HTR-8/SVneo (cell line): ENCODE measurements at regions not wholly inside any gene's neighbourhood (a gene's known extent, or its start where the extent isn't known, plus 50 kb on each side); places are given as distances from the start of the nearest gene placed in this dataset.

ENCODE experiments used
- DNase-seq: peaks from one replicate; pipeline ENCODE4 v3.0.0; 2011; ENCODE audit warnings: low spot score, mixed read lengths; ENCODE audit not compliant: insufficient read length
- FAIRE-seq: peaks from 2 replicates; lab custom pipeline; 2011; peaks lifted over from hg19 to GRCh38; lab: Jason Lieb, UNC

- FAIRE-seq, result no peak
- no peak for DNase-seq
Observed at GRCh38 chr3:87367736-87368135, 91.4 kb upstream of the POU1F1 start.

GRCh38 chr3:87363721-87364120 lies 87.3 kb upstream of the POU1F1 start:
- DNase-seq (no peak), FAIRE-seq (no peak)

DNA sequence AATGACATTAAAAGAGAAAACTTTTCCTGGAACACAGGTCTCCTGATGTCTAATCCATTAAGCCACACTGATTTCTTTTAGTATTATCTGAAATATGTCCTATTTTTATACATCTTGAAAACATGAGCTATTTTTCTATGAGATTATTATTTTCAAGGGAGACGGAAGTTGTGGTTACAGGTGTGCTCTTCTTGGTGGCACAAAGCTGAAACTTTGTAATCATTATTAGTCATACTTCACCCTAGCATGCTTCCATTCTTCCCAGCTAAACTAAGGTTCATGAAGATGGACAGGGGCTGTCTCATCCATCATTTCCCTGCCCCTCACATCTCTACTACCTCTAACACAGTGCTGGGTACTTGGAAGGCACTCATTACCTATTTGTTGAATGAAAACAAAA lies 85.6 kb upstream of the POU1F1 start:
- FAIRE-seq (no peak), DNase-seq (no peak)

- no peak for DNase-seq
Observed at GRCh38 chr3:87361271-87361670, 84.9 kb upstream of the POU1F1 start.

GRCh38 chr3:87359826-87360225 lies 83.4 kb upstream of the POU1F1 start:
- FAIRE-seq (no peak), DNase-seq (no peak)

More at GRCh38 chr3:87361271-87361670, 84.9 kb upstream of the POU1F1 start:
- no peak for FAIRE-seq

- no peak for FAIRE-seq
- no peak for DNase-seq
Observed at GRCh38 chr3:87359025-87359424, 82.6 kb upstream of the POU1F1 start.

DNA sequence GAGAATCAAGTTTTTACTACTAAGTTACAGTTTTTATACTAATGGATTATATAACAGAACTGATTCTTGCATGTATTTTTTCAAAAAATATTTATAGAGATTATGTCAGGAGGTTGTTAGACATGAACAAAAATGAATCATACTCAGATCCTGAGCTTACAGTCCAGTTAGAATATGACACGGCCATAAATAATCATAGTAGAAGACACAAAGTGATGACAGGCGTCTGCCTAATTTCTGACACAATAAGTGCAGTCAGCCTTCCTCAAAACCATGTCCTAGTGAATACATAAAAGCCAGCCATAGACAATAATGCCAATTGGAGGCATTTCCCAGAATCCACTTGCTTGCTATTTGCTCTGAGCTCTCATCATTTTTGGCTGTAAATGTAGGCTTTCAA lies 81.7 kb upstream of the POU1F1 start:
- DNase-seq, result no peak
- no peak for FAIRE-seq

GRCh38 chr3:87354398-87354797 lies 78.0 kb upstream of the POU1F1 start:
- FAIRE-seq (no peak), DNase-seq (no peak)

DNA sequence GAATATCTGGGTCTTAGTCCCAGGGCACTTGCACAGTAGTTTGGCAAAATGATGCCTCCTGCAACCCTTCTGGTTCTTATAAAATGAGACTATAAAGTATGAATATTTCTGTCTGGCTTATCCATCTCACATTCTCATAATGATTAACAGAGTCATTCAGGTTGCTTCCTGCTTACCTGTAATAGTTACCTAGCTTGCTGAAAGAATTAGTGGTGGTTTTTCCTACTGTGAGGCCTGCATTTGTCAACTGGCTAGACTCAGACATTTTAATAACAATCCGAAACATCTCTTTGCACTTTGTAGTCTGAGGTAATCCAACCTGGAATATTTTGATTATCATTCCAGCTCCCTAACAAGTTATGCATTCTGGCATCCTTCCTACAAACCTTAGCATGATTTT lies 75.6 kb upstream of the POU1F1 start:
- no peak for DNase-seq
- FAIRE-seq, result no peak

DNA sequence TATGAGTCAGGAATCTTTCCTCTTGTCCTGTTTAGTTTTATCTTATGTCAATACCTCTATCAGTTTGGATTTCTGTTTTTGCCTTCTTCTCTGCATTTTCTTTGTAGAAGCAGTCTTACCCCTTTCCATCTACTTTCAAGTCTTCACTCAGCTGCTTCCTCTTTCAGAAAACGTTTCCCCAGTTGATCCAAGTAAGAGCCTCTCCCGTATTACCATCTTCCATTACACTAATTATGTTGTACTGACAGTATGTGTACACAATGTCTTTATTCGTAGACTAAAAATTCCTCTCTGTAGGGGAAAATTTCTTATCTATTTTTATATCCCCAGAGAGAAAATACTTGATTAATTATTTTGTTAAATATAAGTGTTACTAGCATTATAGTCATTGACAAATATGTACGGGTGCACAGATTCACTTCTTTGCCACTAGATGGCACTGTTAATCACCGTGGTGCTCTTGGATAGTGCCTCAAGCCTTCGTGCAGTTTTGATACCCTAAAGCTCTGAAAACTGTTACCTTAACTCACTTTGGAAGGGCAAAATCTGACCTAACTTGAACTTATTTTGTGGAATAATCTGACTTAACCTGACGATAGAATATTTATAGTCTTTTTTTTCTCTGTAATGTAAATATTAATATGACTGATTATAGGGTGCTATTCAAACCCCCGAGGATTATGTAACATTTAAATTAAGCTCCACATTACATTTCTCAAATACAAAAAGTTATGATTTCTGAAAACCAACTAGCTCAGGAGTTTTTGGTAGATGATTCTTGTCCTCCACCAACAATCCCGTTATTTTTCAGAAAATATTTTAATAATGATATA lies 74.2 kb upstream of the POU1F1 start:
- FAIRE-seq, result no peak
- DNase-seq, result peak; percentile 39

DNA sequence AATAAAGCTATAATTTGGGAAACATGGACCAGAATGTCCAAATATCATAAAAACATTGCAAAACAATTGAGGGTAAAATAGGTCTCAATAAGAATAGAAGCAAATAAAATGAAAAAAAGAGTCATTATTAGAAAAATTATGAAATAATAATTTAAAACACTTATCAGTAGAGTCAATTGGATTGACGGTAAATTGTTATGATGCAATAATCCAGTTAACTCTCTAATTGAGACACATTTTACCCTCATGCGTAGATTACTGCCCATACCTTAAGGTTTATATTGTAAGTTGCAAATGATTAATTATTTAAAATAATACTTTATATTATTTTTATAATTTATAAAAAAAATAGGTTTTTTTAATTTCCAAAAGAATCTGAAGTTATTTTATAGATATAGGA lies 73.4 kb upstream of the POU1F1 start:
- DNase-seq (no peak), FAIRE-seq (no peak)

DNA sequence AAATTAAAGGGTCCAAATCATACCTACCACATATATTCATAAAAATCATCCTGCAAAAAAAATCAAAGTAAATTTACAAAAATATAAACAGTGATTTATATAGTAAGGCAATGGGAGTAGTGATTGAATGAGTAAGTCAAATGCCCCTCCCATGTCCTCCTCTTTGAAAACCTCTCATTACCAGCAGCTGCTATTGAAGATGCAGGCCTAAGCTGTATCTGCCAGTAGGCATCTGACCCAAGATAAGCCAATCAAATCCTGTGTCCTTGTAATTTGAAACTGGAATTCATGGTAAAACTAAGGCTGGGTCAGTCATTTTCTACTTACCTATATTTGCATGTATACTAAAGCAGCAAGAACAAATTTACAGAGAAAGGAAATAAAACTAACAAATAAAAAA lies 60.4 kb upstream of the POU1F1 start:
- no peak for DNase-seq
- no peak for FAIRE-seq

DNA sequence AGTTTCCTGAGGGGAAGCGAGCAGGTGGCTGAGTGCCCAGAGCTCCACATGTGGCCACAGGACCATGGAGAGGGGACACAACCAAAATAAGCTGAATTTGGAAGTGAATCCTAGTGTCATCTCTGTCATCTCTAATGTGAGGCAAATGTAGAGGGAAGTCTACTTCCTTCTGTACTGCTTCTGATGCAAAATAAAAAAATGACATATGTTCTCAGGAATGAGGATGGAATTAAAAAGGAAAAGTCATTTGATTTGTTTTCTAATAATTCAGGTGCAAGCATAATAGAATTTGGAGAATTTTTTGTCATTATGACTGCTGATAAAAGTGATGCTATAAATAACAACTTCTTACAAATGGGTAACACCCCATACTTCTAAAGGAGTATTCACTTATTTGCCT lies 59.5 kb upstream of the POU1F1 start:
- DNase-seq (no peak), FAIRE-seq (no peak)

DNA sequence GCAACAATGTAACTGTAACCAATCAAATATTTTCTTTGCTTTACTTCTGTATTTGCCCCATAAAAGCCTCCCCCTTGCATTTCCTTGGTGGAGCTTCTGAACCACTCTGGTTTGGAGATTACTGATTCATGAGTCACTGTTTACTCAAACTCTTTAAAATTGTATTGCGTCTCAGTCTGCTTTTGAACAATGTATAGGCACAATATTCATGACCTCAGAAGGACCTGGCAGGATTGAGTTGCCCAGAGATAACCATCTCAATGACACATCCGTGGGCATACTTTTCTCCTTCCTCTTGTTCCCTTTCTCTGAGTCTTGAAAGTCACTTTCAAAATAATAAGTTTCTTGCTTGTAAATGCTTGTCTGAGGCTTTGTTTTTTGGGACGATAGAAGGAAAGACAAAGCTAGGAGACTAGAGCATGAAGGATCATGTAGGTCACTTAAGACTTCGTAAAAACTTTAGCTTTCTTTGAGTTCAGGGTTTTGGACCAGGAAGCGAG lies 57.1 kb upstream of the POU1F1 start:
- peak; percentile 80 for FAIRE-seq
- peak; percentile 57 for DNase-seq

GRCh38 chr3:87332789-87333188 lies 56.4 kb upstream of the POU1F1 start:
- FAIRE-seq (no peak), DNase-seq (no peak)

DNA sequence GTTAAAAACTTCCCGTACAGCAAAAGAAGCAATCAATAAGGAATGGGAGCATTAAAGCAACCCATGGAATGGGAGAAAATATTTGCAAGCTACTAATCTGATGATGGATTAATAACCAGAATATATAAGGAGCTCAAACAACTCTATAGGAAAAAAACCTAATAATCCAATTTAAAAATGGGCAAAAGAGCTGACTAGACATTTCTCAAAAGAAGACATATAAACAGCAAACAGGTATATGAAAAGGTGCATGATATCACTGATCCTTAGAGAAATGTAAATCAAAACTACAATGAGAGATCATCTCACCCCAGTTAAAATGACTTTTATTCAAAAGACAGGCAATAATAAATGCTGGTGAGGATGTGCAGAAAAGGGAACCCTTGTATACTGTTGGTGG lies 52.7 kb upstream of the POU1F1 start:
- FAIRE-seq, result no peak
- DNase-seq, result no peak
